ENCODE measurements at regions not wholly inside any gene's neighbourhood (a gene's known extent, or its start where the extent isn't known, plus 50 kb on each side); places are given as distances from the start of the nearest gene placed in this dataset.

DNA sequence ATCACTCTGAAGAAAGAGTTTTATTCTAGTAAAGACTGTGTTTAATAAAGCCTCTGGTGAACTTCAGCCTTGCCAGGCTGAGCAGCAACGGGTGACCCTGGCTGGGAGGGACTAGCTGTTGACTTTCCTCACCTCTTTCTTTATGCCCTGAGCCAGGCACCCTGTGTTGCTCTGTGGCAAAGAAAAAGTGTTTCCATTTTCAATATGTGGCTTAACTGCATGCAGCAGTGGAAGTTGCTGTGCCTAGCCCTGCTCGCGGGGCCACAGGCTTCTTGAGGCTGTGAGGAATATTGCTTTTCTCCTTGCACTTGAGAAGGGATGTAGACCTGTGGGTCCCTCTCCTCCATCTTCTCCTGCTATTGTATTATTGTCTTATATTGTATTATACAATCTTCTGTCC, 67.0 kb downstream of the CXCL12 start:
- WGBS (ENCODE audit: insufficient coverage), result 100% methylated on average over 1 of the region's 3 CpGs
- no peak for TF ChIP-seq CTCF (IDR thresholded peaks at IDR 0.05)
- intact Hi-C loops (cut with micrococcal nuclease), result no loop called here

DNA sequence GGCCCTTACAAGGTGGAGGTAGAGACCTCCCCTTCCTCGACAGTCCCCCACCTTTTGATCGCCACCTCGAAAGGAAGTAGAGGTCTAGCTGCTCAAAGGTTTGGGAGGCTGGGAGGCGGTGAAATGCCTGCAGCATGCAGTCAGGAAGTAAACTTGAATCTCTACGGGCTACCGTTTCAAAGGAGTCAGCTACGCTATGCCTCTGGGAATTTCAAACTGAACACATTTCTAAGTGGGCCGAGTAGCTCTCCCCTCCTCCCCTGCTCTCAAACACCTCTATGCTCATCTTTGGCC, 68.0 kb downstream of the CXCL12 start:
- no peak for DNase-seq
- Mint-ChIP-seq H3K27ac (no peak overlapping the region), H3K36me3 (no peaks in the 10 kb centered on the region), H3K4me1 (no peaks in the 10 kb centered on the region), H3K9me3 (peaks cover 0 to 4% (median 0%) of the 10 kb centered on the region in 7 donors), H3K27me3 (ENCODE audit: low read depth in 3 of 3) (peaks cover 3 to 5% (median 5%) of the 10 kb centered on the region in 3 donors), H3K4me3 (no peak overlapping the region)
- H3K36me3 ChIP-seq (replicated peaks in 1 of 2; ENCODE audit: control insufficient read depth in 1 of 2, insufficient read depth in 2 of 2, low read length in 2 of 2), result no peaks in the 10 kb centered on the region
- intact Hi-C loops (cut with micrococcal nuclease), result no loop called here
- H3K27ac ChIP-seq (ENCODE audit: low read depth in 1 of 2, low read length in 2 of 2), result no peak overlapping the region
- no peak for TF ChIP-seq CTCF (IDR thresholded peaks at IDR 0.05)
- H2AFZ ChIP-seq (ENCODE audit: insufficient read depth, low read depth, low read length, poor library complexity, severe bottlenecking), result no peak overlapping the region
- no peak overlapping the region for H3K4me2 ChIP-seq (replicated peaks; ENCODE audit: extremely low read depth, low read length, poor library complexity, severe bottlenecking)
- no peaks in the 10 kb centered on the region for H4K20me1 ChIP-seq (ENCODE audit: insufficient read depth, low read length)
- H3K79me2 ChIP-seq (ENCODE audit: insufficient read depth, low read length), result no peaks in the 10 kb centered on the region
- no peak overlapping the region for H3K9ac ChIP-seq (ENCODE audit: insufficient read depth, low read length, poor library complexity, severe bottlenecking)
- no peaks in the 10 kb centered on the region for H3K9me3 ChIP-seq (replicated peaks in 1 of 2; ENCODE audit: control insufficient read depth in 1 of 2, insufficient read depth in 1 of 2, low read length in 2 of 2)
- 95% methylated on average over 8 of the region's 8 CpGs for WGBS (ENCODE audit: insufficient coverage)
- H3K4me1 ChIP-seq (ENCODE audit: control insufficient read depth in 1 of 2, insufficient read depth in 2 of 2, low read length in 2 of 2), result no peaks in the 10 kb centered on the region
- H3K4me3 ChIP-seq (replicated peaks in 1 of 3; ENCODE audit: low read depth in 2 of 3, low read length in 3 of 3), result no peak overlapping the region
- no peaks in the 10 kb centered on the region for H3K27me3 ChIP-seq (ENCODE audit: control insufficient read depth in 2 of 2, insufficient read depth in 2 of 2, low read length in 2 of 2)

More for the DNA sequence above, 67.0 kb downstream of the CXCL12 start:
- DNase-seq, result no peak
- H3K4me3 ChIP-seq (replicated peaks in 1 of 3; ENCODE audit: low read depth in 2 of 3, low read length in 3 of 3), result no peak overlapping the region
- Mint-ChIP-seq H3K36me3 (no peaks in the 10 kb centered on the region), H3K27ac (no peak overlapping the region), H3K27me3 (ENCODE audit: low read depth in 3 of 3) (peaks cover 1 to 2% (median 2%) of the 10 kb centered on the region in 3 donors), H3K4me1 (no peaks in the 10 kb centered on the region), H3K9me3 (peaks cover 0 to 4% (median 0%) of the 10 kb centered on the region in 7 donors), H3K4me3 (no peak overlapping the region)
- H3K27ac ChIP-seq (ENCODE audit: low read depth in 1 of 2, low read length in 2 of 2), result no peak overlapping the region
- H2AFZ ChIP-seq (ENCODE audit: insufficient read depth, low read depth, low read length, poor library complexity, severe bottlenecking), result no peak overlapping the region
- no peak overlapping the region for H3K9ac ChIP-seq (ENCODE audit: insufficient read depth, low read length, poor library complexity, severe bottlenecking)
- H3K4me1 ChIP-seq (ENCODE audit: control insufficient read depth in 1 of 2, insufficient read depth in 2 of 2, low read length in 2 of 2), result no peaks in the 10 kb centered on the region
- H3K27me3 ChIP-seq (ENCODE audit: control insufficient read depth in 2 of 2, insufficient read depth in 2 of 2, low read length in 2 of 2), result no peaks in the 10 kb centered on the region
- no peaks in the 10 kb centered on the region for H3K9me3 ChIP-seq (replicated peaks in 1 of 2; ENCODE audit: control insufficient read depth in 1 of 2, insufficient read depth in 1 of 2, low read length in 2 of 2)
- H3K36me3 ChIP-seq (replicated peaks in 1 of 2; ENCODE audit: control insufficient read depth in 1 of 2, insufficient read depth in 2 of 2, low read length in 2 of 2), result no peaks in the 10 kb centered on the region
- no peaks in the 10 kb centered on the region for H3K79me2 ChIP-seq (ENCODE audit: insufficient read depth, low read length)
- H3K4me2 ChIP-seq (replicated peaks; ENCODE audit: extremely low read depth, low read length, poor library complexity, severe bottlenecking), result no peak overlapping the region
- no peaks in the 10 kb centered on the region for H4K20me1 ChIP-seq (ENCODE audit: insufficient read depth, low read length)
